HK-2 (cell line): ENCODE measurements at regions not wholly inside any gene's neighbourhood (a gene's known extent, or its start where the extent isn't known, plus 50 kb on each side); places are given as distances from the start of the nearest gene placed in this dataset.
"Not testable (repeated sequence)": the region's sequence is repeated elsewhere in the genome, so short reads cannot be mapped to it uniquely, and the experiment has no call there.

Experiments used
- DNase-seq: peaks from one replicate; pipeline ENCODE4 v3.0.0-alpha.2; 2018; ENCODE audit not compliant: unreplicated experiment

DNA sequence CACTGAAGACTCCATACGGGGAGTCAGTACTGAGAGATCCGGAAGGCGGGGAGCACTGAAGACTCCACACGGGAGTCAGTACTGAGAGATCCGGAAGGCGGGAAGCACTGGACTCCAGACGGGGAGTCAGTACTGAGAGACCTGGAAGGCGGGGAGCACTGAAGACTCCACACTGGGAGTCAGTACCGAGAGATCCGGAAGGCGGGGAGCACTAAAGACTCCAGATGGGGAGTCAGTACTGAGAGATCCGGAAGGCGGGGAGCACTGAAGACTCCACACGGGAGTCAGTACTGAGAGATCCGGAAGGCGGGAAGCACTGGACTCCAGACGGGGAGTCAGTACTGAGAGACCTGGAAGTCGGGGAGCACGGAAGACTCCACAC is 77.2 kb downstream of the DLL1 start:
- not testable (repeated sequence) for DNase-seq

DNA sequence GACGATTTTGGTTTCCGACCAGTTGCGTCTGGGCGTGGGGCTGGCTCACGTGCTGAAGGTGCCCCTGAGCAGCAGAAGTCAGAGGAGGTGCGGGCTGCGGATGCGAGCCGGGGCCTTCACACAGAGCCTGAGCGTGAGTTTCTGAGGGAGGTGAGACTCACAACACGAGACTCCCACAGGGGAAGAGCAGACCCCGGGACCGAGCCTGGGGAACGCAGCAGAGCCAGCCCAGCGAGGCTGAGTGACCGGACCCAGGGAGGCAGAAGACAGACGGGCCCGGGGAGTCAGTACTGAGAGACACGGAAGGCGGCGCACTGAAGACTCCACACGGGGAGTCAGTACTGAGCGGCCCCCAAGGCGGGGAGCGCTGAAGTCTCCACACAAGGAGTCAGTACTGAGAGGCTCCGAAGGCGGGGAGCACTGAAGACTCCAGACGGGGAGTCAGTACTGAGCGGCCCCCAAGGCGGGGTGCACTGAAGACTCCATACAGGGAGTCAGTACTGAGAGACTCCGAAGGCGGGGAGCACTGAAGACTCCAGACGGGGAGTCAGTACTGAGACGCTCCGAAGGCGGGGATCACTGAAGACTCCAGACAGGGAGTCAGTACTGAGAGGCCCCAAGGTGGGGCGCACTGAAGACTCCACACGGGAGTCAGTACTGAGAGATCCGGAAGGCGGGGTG is 77.8 kb downstream of the DLL1 start:
- DNase-seq = no peak

DNA sequence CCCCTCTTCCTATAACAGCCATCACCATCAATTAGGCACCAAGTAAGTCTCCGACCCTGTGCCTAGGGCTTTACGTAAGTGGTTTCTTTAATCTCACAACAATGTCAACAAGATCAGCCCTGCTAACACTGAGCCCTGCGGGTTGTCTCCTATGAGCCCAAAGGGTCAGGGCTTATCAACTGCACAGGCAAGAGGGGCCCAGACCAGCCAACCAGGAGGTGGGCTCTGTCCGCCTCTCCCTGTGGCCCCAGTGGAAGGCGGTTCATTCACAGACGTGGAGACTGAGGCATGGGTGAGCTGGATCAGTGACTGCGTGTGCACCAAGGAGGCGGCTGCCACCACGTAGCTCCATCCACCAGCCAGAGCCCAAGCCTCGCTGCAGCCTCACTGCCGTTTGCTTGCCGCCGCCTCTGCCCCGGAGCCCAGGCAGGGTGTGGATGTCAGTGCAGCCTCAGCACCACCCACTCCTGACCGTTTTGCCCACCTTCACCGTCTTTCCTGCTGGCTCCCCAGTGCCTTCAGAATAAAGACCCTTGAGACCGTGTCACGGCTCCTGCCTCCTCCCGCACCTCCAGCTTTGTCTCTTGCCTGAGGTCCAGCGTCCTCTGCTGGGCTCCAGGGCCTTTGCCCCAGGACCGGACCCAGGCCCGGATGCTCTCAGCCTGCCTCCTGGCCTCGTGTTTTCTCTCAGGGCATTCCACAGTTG is 78.7 kb downstream of the DLL1 start:
- no peak for DNase-seq

DNA sequence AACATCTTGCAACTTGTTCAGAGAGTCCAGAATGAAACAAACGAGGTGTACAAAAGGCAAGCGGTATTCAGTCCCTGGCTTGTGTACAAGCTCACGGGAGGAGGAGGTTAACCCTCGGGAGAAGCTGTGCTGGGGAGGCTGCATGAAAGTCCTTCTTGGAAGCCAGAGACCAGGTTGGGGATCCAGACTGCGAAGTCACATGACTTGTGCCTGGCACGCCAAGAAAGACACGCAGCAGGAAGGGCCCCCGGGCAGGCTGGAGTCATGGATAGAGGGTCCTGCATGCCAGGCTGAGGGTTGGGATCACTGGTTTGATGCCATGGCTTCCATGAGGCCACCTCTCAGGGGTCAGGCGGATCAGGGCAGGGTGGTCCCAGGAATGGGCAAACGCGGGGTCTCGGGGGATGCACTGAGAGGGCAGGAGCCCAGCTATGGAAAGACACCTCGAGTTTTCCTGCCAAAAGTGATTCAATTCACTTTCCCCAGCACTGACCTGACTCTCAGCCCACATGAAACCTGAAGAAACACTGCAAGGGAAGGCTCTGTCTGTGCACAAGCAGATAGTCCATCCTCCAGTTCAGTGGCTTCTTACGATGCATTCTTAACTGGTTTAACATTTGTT is 79.4 kb downstream of the DLL1 start:
- DNase-seq = no peak

DNA sequence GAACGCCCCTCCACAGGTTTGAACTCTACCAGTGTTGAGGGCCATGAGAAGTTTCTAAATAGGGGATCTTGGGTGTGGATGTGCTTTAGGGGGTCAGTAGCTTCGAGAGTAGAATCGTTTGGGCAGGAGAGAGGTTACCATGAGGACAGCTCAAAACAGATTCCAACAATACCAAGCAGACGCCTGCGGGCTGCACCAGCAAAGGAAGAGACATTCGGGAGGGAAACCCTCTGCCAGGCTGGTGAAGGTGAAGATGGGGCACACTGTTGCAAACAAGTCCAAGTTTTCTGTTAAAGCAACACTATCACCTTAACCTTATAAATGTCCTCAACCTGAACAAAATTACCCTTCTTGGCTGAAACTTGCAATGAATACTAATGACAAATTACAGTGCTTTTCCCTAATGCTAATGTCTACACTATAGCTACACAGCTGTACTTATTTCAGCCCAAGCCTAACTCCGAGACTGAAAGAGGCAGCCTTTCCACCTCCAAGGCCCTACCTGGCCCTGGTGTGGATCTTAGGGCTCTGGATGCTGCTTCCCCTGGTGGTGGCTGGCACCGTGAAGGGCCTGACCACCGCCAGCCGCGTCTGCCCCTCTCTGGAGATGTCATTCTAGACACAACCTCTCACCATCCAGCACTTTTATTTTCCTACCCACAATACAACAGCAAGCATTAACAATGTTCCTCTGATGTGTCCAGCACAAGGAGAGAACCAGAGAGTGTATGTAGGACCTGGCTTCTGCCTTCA is 80.1 kb downstream of the DLL1 start:
- no peak for DNase-seq

GRCh38 chr6:170210026-170210390 is 80.9 kb downstream of the DLL1 start:
- DNase-seq = no peak

- no peak for DNase-seq
Observed at GRCh38 chr6:170209354-170210025, 81.4 kb downstream of the DLL1 start.

DNA sequence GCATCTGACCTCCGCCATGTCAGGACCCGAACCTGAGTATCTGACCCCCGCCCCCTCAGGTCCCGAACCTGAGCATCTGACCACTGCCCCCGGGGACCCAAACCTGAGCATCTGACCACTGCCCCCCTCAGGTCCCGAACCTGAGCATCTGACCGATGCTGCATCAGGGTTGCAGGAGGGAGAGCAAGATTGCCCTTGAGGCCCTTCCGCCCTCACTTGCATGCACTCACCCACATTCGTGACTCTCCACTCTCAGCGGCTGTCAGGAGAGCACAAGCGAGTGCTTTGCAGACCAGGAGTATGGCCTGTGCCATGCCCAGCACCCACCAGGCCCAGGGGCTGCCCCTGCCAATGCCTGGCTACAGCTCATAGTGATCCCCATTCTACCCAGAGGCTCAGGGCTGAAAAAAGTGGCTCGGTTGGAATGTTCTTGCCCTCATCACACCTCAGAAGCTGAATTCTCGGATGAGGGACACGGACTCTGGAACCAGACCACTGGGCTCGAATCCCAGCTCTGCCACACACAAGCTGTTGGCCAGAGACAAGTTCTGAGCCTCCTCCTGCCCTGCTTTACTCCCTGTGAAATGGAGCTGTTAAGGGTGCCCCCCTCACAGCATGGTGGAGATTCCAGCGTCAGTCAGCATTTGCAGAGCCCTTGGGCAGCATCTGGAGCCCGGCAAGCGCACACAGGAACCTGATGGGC is 82.1 kb downstream of the DLL1 start:
- DNase-seq = no peak

DNA sequence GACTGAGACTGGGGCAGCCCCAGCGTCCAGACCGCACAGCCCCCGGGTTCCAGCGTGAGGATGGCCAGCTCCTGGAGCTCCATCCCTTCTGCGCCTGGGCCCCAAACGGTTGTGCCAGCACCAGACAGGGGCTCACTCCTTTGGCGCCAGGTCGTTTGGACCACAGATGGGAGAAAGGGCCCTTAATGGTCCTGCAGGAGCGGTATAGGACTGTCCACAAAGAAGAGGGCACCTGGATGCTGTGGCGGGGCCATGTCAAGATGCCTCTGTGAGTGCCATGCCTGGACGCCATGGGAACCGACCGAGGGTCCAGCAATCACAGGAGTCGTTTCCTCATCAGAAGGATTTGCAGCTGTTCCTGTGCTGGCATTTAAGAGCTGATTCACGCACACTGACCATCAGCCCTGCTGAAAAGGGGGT is 82.7 kb downstream of the DLL1 start:
- DNase-seq = no peak

GRCh38 chr6:170207586-170208181 is 83.2 kb downstream of the DLL1 start:
- DNase-seq = no peak

GRCh38 chr6:170206851-170207431 is 83.9 kb downstream of the DLL1 start:
- no peak for DNase-seq

DNA sequence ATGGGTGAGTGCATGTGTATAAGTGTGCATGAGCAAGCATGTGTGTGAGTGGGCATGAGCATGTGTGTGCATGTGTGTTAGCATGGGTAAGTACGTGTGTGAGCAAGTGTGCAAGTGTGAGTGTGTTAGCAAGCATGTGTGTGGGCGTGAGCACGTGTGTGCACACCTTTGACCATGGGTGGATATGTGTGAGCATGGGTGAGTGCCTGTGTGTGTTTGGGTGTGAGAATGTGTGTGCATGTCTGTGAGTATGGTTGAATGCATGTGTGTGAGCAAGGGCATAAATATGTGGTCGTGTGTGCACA is 84.6 kb downstream of the DLL1 start:
- DNase-seq = no peak

DNA sequence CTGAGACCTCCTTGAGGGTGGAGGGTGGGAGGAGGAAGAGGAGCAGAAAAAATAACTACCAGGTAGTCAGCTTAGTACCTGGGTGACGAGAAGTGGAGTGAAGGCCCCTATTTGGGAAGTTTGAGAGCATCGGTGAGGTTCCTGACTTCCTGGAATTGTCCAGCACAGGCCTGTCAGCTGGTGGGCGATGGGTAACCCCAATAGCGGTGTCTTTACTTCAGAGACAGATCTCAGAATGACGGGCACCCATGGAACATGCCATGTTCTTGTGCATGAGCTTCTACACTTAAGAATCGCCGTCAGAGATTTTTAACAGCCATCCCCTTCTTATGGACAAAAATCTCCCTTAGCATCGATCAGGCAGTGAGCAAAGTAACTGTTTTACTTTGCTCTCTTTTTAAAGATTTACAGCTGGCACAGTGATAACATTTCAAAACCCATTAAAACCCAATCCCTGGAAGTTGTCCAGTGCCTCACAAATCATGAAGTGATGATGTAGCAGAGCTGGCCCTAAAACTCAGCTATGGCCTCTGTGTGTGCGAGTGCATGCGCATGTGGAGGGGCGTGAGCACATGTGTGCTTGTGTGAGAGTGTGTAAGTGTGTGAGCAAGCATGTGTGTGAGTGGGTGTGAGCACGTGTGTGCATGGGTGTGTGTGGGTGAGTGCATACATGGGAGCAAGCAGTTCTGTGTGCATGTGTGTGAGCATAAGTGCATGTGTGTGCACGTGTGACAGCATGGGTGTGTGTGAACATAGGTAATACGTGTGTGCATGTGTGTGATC is 85.2 kb downstream of the DLL1 start:
- no peak for DNase-seq

DNA sequence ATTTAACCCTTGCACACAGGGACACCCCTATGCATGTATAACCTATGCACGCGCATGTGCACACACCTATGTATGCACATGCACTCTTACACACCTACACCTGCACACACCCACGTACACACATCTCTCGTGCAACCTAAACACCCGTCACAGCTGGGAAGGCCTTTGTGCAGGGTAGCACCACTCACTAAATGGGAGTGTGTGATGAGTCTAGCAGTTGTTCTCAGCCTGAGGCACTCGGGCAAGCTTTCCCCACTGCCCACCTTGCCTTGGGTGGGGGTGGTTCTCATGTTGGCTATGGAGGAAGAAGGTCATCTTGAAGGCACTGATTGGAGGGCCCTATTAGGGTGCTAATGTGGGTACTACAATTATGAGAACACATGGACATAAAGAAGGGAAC is 85.8 kb downstream of the DLL1 start:
- DNase-seq = no peak

DNA sequence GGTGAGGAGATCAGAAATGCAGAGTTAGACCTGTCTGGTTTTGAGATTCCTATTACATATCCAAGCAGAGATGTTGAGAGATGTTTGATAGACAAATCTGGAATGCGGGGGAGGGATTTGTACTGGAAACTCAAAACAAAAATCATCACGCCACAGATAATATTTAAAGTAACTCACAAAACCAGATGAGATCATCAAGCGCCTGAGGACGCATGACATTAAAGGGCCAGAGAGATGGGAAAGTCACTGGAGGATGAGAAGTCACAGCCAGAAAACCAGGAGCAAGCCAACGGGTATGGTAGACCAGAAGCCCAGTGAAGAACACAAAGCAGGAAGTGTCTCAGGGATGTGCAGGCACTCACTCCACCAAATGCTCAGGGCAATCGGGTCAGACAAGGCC is 87.7 kb downstream of the DLL1 start:
- no peak for DNase-seq

GRCh38 chr6:170202416-170203135 is 88.3 kb downstream of the DLL1 start:
- no peak for DNase-seq

- no peak for DNase-seq
Observed at GRCh38 chr6:170201361-170201760, 89.5 kb downstream of the DLL1 start.

DNA sequence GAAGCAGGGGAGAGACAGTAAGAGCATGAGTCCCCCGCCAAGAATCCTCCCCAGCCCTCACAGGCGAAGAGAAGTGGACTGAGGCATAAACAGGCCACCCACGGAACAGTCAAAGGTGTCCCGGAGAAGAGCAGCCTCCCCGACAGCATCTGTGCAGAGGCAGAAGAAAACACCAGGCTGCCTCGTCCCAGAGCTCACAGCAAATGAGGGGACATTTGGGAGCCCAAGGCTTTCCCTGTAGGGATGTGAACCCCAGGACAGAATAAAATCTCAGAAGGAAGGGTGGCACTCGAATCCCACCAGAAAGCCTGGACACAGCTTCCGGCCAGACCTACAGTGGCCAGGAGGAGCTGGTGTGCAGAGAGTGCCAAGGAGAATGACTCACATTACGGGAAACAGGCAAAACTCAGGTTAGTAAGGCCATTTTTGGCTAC is 90.4 kb downstream of the DLL1 start:
- DNase-seq = no peak

DNA sequence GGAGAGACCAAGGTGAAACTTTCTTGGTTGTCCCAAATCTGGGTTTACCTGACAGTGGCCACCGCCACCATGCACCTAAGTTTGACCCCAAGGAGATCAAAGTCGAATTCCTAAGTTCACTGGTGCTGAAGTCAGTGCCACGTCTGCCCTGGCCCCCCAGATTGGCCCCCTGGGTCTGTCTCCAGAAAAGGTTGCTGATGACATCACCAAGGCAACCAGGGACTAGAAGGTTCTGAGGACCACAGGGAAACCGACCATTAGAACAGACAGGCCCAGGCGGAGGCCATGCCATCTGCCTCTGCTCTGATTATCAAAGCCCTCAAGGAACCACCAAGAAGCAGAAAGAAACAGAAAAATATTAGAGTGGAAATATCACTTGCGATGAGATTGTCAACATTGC is 91.2 kb downstream of the DLL1 start:
- DNase-seq = no peak
